ENCODE measurements at regions not wholly inside any gene's neighbourhood (a gene's known extent, or its start where the extent isn't known, plus 50 kb on each side); places are given as distances from the start of the nearest gene placed in this dataset.
A peak's percentile ranks its signal among the peaks of the same experiment; 100 is the strongest.
"Not testable (repeated sequence)": the region's sequence is repeated elsewhere in the genome, so short reads cannot be mapped to it uniquely, and the experiment has no call there.

GRCh38 chr13:66237411-66238062 is 992.6 kb downstream of the PCDH9 start:
- no peak for DNase-seq (ENCODE audit: low spot score)

- DNase-seq (ENCODE audit: low spot score) = no peak
These were observed 996.0 kb downstream of the PCDH9 start for GRCh38 chr13:66234159-66234558.

GRCh38 chr13:66231958-66232357 is 998.2 kb downstream of the PCDH9 start:
- not testable (repeated sequence) for DNase-seq (ENCODE audit: low spot score)

- DNase-seq (ENCODE audit: low spot score) = no peak
These were observed 1005.1 kb downstream of the PCDH9 start for GRCh38 chr13:66225072-66225471.

GRCh38 chr13:66224663-66225062 is 1005.5 kb downstream of the PCDH9 start:
- DNase-seq (ENCODE audit: low spot score) = no peak

- DNase-seq (ENCODE audit: low spot score) = no peak
These were observed 1007.2 kb downstream of the PCDH9 start for GRCh38 chr13:66222926-66223325.

GRCh38 chr13:66222127-66222526 is 1008.0 kb downstream of the PCDH9 start:
- DNase-seq (ENCODE audit: low spot score) = no peak

- DNase-seq (ENCODE audit: low spot score) = no peak
These were observed 1010.6 kb downstream of the PCDH9 start for GRCh38 chr13:66219506-66219905.

- DNase-seq (ENCODE audit: low spot score) = no peak
These were observed 1011.6 kb downstream of the PCDH9 start for GRCh38 chr13:66218583-66218982.

- no peak for DNase-seq (ENCODE audit: low spot score)
These were observed 1013.4 kb downstream of the PCDH9 start for GRCh38 chr13:66216728-66217127.

- no peak for DNase-seq (ENCODE audit: low spot score)
These were observed 1015.7 kb downstream of the PCDH9 start for GRCh38 chr13:66214467-66214866.

GRCh38 chr13:66212511-66212910 is 1017.6 kb downstream of the PCDH9 start:
- no peak for DNase-seq (ENCODE audit: low spot score)

- DNase-seq (ENCODE audit: low spot score) = peak; percentile 81
These were observed 1019.5 kb downstream of the PCDH9 start for GRCh38 chr13:66210677-66211076.

GRCh38 chr13:66208589-66208988 is 1021.5 kb downstream of the PCDH9 start:
- no peak for DNase-seq (ENCODE audit: low spot score)

- no peak for DNase-seq (ENCODE audit: low spot score)
These were observed 1022.5 kb downstream of the PCDH9 start for GRCh38 chr13:66207610-66208009.

GRCh38 chr13:66205807-66206206 is 1024.3 kb downstream of the PCDH9 start:
- no peak for DNase-seq (ENCODE audit: low spot score)

- no peak for DNase-seq (ENCODE audit: low spot score)
These were observed 1029.6 kb downstream of the PCDH9 start for GRCh38 chr13:66200555-66200954.

GRCh38 chr13:66195238-66195637 is 1034.9 kb downstream of the PCDH9 start:
- DNase-seq (ENCODE audit: low spot score) = no peak

- no peak for DNase-seq (ENCODE audit: low spot score)
These were observed 1040.2 kb downstream of the PCDH9 start for GRCh38 chr13:66189986-66190385.

- DNase-seq (ENCODE audit: low spot score) = no peak
These were observed 1049.3 kb downstream of the PCDH9 start for GRCh38 chr13:66180836-66181235.

GRCh38 chr13:66171920-66172319 is 1058.2 kb downstream of the PCDH9 start:
- no peak for DNase-seq (ENCODE audit: low spot score)

- no peak for DNase-seq (ENCODE audit: low spot score)
These were observed 1067.7 kb downstream of the PCDH9 start for GRCh38 chr13:66162470-66162869.

- no peak for DNase-seq (ENCODE audit: low spot score)
These were observed 1070.6 kb downstream of the PCDH9 start for GRCh38 chr13:66159511-66159910.

- no peak for DNase-seq (ENCODE audit: low spot score)
These were observed 1075.2 kb downstream of the PCDH9 start for GRCh38 chr13:66154976-66155375.

Measured in AG08395 (cell line).